Naive thymus-derived CD4-positive, alpha-beta T cell (primary cell): ENCODE measurements at regions not wholly inside any gene's neighbourhood (a gene's known extent, or its start where the extent isn't known, plus 50 kb on each side); places are given as distances from the start of the nearest gene placed in this dataset.

ENCODE experiments used
- ATAC-seq: fragments of 150-1000 bp; cut with Tn5 transposase; 2 replicates; pipeline ENCODE4 v1.10.0; 2021; ENCODE audit warnings: mild to moderate bottlenecking, moderate library complexity
- CTCF ChIA-PET: fragments of 350-600 bp; sonication (Branson Sonifier 250); formaldehyde crosslinking; loops from one replicate; lab custom pipeline; 2021; ENCODE audit warnings: antibody characterized with exemption; lab: Charles Lee
- POLR2A ChIA-PET: fragments of 350-600 bp; sonication (Branson Sonifier 250); formaldehyde crosslinking; loops from one replicate; lab custom pipeline; 2021; ENCODE audit warnings: antibody characterized with exemption, inconsistent platforms; lab: Charles Lee
- DNase-seq, 9 donors: peaks; one replicate each; pipeline versions ENCODE4 v3.0.0 to v3.0.0-alpha.2; 2020 to 2022; ENCODE audit warnings: mixed read lengths in 1 of 9
- H3K27ac ChIP-seq: one replicate; pipeline ENCODE4 v1.7.0; 2013; ENCODE audit warnings: mild to moderate bottlenecking, low read depth, low read length, moderate library complexity
- H3K27me3 ChIP-seq, 2 donors: one replicate each; pipeline ENCODE4 v1.7.0; 2013; ENCODE audit warnings: low read length in 2 of 2, mild to moderate bottlenecking in 2 of 2, moderate library complexity in 2 of 2; ENCODE audit not compliant: control insufficient read depth in 2 of 2, insufficient read depth in 2 of 2
- H3K36me3 ChIP-seq, 3 experiments: 1 replicate in 2 of 3; 2 replicates in 1 of 3; pipeline ENCODE4 v1.7.0; 2013; ENCODE audit warnings: low read length in 3 of 3, mild to moderate bottlenecking in 3 of 3, moderate library complexity in 1 of 3; ENCODE audit not compliant: insufficient read depth in 3 of 3, control insufficient read depth in 2 of 3
- H3K4me1 ChIP-seq, 2 donors: one replicate each; pipeline ENCODE4 v1.7.0; 2013; ENCODE audit warnings: low read length in 2 of 2, mild to moderate bottlenecking in 2 of 2, moderate library complexity in 1 of 2; ENCODE audit not compliant: control insufficient read depth in 2 of 2, insufficient read depth in 2 of 2
- H3K4me3 ChIP-seq: 2 replicates; pipeline ENCODE4 v1.7.0; 2013; ENCODE audit warnings: mild to moderate bottlenecking, low read length
- H3K9me3 ChIP-seq, 3 experiments: 1 replicate in 2 of 3; 2 replicates in 1 of 3; pipeline ENCODE4 v1.7.0; 2013; ENCODE audit warnings: low read length in 3 of 3; ENCODE audit not compliant: control insufficient read depth in 2 of 3
- H3K27ac Mint-ChIP-seq, 9 donors: one replicate each; pipeline ENCODE4 v1.8.0; 2020 to 2022; ENCODE audit warnings: mixed read lengths in 9 of 9, mild to moderate bottlenecking in 8 of 9, moderate library complexity in 5 of 9, inconsistent platforms in 2 of 9
- H3K27me3 Mint-ChIP-seq, 5 donors: one replicate each; pipeline ENCODE4 v1.8.0; 2021 to 2022; ENCODE audit warnings: mixed read lengths in 5 of 5, mild to moderate bottlenecking in 1 of 5
- H3K36me3 Mint-ChIP-seq, 5 donors: one replicate each; pipeline ENCODE4 v1.8.0; 2020 to 2022; ENCODE audit warnings: mixed read lengths in 5 of 5, mild to moderate bottlenecking in 3 of 5, inconsistent platforms in 1 of 5
- H3K4me1 Mint-ChIP-seq, 7 donors: one replicate each; pipeline ENCODE4 v1.8.0; 2020 to 2022; ENCODE audit warnings: mixed read lengths in 7 of 7, mild to moderate bottlenecking in 3 of 7, inconsistent platforms in 1 of 7
- H3K4me3 Mint-ChIP-seq, 10 donors: one replicate each; pipeline ENCODE4 v1.8.0; 2020 to 2022; ENCODE audit warnings: mild to moderate bottlenecking in 10 of 10, mixed read lengths in 10 of 10, moderate library complexity in 6 of 10, inconsistent platforms in 2 of 10
- H3K9me3 Mint-ChIP-seq, 11 donors: one replicate each; pipeline ENCODE4 v1.8.0; 2020 to 2022; ENCODE audit warnings: mixed read lengths in 11 of 11, mild to moderate bottlenecking in 4 of 11, inconsistent platforms in 1 of 11, moderate library complexity in 1 of 11
- intact Hi-C, 2 donors: fragments of 100-400 bp; cut with micrococcal nuclease; formaldehyde crosslinking; loops; one replicate each; pipeline ENCODE4 v1.15.1; 2023

DNA sequence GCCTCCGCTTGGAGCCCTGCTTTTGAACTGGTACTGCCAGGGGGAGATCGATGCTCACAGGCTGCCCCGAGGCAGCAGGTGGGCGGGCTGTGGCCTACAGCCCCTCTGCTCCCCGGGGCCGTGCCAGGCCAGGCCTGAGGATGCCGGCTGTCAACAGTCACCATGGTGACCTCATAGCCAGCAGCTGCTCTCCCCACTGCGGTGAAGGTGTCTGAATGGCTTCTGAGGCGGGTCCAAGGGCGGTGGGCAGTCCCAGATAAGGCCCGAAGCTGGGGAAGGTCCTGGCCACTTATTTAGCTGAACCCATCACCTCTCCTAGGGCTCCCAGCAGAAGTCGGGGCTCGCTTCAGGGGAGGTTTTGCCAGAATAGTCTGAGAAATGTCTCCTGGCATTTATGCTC is 179.3 kb downstream of the ARHGAP12 start:
- peaks cover 0 to 43% (median 6%) of the 10 kb centered on the region in 7 donors for H3K4me1 Mint-ChIP-seq
- Histone ChIP-seq H3K4me3 (no peak overlapping the region), H3K36me3 (no peaks in the 10 kb centered on the region), H3K27me3 (no peaks in the 10 kb centered on the region), H3K27ac (no peak overlapping the region), H3K9me3 (no peaks in the 10 kb centered on the region), H3K4me1 (peaks cover 0 to 4% of the 10 kb centered on the region in 2 donors)
- H3K4me3 Mint-ChIP-seq, result no peak overlapping the region
- ChIA-PET POLR2A (no interaction called here), CTCF (no interaction called here)
- intact Hi-C loops, result loop anchor here (5.0 kb wide), 1 partner anchor 42 kb away; no protein-coding TSS in a partner anchor
- DNase-seq, result no peak
- H3K36me3 Mint-ChIP-seq, result no peaks in the 10 kb centered on the region
- no peak overlapping the region for H3K27ac Mint-ChIP-seq
- ATAC-seq, result no peak
- no peaks in the 10 kb centered on the region for H3K27me3 Mint-ChIP-seq
- no peaks in the 10 kb centered on the region for H3K9me3 Mint-ChIP-seq

DNA sequence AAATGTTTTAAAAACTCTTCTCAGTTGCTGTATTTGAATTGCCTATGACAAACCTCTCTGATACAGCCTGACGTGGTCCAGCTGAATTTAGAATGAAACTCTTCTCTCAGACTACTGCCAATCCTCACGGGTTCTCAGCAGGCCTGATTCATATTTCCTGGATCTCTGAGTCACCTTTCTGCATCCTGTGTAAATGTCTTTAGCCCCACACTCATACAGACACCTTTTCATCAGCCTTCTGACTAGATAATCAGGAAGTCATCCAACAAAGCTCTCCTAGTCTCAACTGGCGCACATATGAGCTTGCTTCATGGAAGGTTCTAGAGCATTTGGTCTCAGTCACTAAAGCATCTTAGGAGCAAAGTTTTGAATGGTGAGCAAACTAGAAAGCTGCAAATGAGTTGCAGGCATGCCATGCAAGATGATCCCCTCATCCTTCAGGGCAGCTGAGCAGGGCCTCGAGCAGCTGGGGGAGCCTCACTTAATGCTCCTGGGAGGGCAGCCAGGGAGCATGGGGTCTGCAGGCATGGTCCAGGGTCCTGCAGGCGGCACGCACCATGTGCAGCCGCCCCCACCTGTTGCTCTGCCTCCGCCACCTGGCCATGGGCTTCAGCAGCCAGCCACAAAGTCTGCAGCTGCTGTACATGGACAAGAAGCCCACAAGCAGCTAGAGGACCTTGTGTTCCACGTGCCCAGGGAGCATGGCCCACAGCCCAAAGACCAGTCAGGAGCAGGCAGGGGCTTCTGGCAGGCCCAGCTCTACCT is 182.8 kb downstream of the ARHGAP12 start:
- H3K27ac Mint-ChIP-seq, result peak overlapping the region in 6 of 9 donors; percentile 7 to 83 (median 57)
- Histone ChIP-seq H3K4me3 (no peak overlapping the region), H3K27ac (no peak overlapping the region), H3K4me1 (peaks cover 0 to 4% of the 10 kb centered on the region in 2 donors), H3K27me3 (no peaks in the 10 kb centered on the region), H3K9me3 (no peaks in the 10 kb centered on the region), H3K36me3 (no peaks in the 10 kb centered on the region)
- peaks cover 0 to 8% (median 0%) of the 10 kb centered on the region in 11 donors for H3K9me3 Mint-ChIP-seq
- peaks cover 0 to 31% (median 6%) of the 10 kb centered on the region in 7 donors for H3K4me1 Mint-ChIP-seq
- peak in 1 of 9 donors; percentile 45 for DNase-seq
- H3K36me3 Mint-ChIP-seq, result no peaks in the 10 kb centered on the region
- CTCF ChIA-PET, result interaction anchor here (0.6 kb wide), 1 partner anchor 129 kb away, joined by 3 read pairs; no protein-coding TSS in a partner anchor
- intact Hi-C loops, result loop anchor here (1.0 to 5.0 kb wide), 2 partner anchors 15 to 38 kb away; no protein-coding TSS in a partner anchor
- peak; percentile 50 for ATAC-seq
- H3K4me3 Mint-ChIP-seq, result peak overlapping the region in 1 of 10 donors; percentile 33
- no peaks in the 10 kb centered on the region for H3K27me3 Mint-ChIP-seq
- POLR2A ChIA-PET, result no interaction called here

DNA sequence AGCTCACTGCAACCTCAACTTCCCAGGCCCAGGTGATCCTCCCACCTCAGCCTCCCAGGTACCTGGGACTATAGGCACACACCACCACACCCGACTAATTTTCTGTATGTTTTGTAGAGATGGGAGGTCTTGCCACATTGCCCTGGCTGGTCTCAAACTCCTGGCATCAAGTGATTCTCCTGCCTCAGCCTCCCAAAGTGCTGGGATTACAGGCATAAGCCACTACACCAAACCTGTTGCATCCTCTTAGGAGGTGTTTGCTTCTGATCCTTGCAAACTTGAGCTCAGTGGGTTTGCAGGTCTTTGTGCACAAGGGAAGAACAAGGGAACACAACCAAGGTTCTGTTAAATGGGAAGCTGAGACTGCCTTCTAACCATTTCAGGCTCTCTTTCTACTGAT is 184.6 kb downstream of the ARHGAP12 start:
- no peaks in the 10 kb centered on the region for H3K9me3 ChIP-seq
- no peaks in the 10 kb centered on the region for H3K27me3 ChIP-seq
- H3K36me3 Mint-ChIP-seq, result no peaks in the 10 kb centered on the region
- H3K9me3 Mint-ChIP-seq, result peaks cover 0 to 11% (median 0%) of the 10 kb centered on the region in 11 donors
- DNase-seq (no peak), ATAC-seq (no peak)
- H3K36me3 ChIP-seq, result no peaks in the 10 kb centered on the region
- H3K27me3 Mint-ChIP-seq, result no peaks in the 10 kb centered on the region
- CTCF ChIA-PET, result no interaction called here
- no peak overlapping the region for H3K4me3 ChIP-seq
- intact Hi-C loops, result no loop called here
- H3K4me3 Mint-ChIP-seq, result no peak overlapping the region
- no peak overlapping the region for H3K27ac Mint-ChIP-seq
- H3K4me1 ChIP-seq, result peaks cover 0 to 4% of the 10 kb centered on the region in 2 donors
- peaks cover 0 to 31% (median 6%) of the 10 kb centered on the region in 7 donors for H3K4me1 Mint-ChIP-seq
- no peak overlapping the region for H3K27ac ChIP-seq
- POLR2A ChIA-PET, result no interaction called here

DNA sequence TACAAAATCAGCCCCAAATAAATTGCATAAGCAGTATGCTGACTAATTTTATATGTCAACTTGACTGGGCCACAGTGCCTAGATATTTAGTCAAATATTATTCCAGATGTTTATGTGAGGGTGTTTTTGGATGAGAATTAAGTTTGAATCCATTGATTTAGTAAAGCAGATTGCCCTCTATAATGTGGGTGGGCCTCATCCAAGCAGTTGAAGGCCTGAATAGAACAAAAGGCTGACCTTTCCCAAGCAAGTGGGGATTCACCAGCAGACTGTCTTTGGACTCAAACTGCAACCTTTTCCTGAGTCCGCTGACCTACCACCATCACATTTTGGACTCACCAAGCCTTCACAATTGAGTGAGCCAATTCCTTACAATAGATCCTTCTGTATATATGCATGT is 186.4 kb downstream of the ARHGAP12 start:
- Histone ChIP-seq H3K27me3 (no peaks in the 10 kb centered on the region), H3K4me3 (no peak overlapping the region), H3K36me3 (no peaks in the 10 kb centered on the region), H3K9me3 (no peaks in the 10 kb centered on the region), H3K4me1 (peaks cover 0 to 4% of the 10 kb centered on the region in 2 donors), H3K27ac (no peak overlapping the region)
- Mint-ChIP-seq H3K4me3 (no peak overlapping the region), H3K27me3 (no peaks in the 10 kb centered on the region), H3K27ac (no peak overlapping the region), H3K9me3 (peaks cover 0 to 13% (median 0%) of the 10 kb centered on the region in 11 donors), H3K36me3 (peaks cover 0 to 2% (median 0%) of the 10 kb centered on the region in 5 donors), H3K4me1 (peaks cover 0 to 27% (median 6%) of the 10 kb centered on the region in 7 donors)
- ChIA-PET CTCF (no interaction called here), POLR2A (no interaction called here)
- no peak for DNase-seq
- intact Hi-C loops, result no loop called here
- ATAC-seq, result no peak

DNA sequence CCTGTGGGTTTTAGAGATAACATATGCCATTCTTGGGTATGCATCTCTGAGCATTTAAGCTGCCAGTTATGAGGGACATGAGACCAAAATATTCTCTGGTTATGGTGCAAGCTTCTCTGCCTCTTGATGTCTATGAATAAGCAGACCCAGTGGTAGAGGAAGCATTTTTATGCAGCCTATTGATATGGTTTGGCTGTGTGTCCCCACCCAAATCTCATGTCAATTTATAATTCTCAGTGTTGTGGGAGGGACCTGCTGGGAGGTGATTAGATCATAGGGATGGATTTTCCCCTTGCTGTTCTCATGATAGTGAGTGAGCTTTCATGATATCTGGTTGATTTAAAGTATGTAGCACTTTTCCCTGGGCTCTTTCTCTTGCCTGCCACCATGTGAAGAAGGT is 187.2 kb downstream of the ARHGAP12 start:
- ATAC-seq (no peak), DNase-seq (no peak)
- Mint-ChIP-seq H3K9me3 (peaks cover 0 to 17% (median 5%) of the 10 kb centered on the region in 11 donors), H3K4me3 (no peak overlapping the region), H3K27ac (no peak overlapping the region), H3K4me1 (peaks cover 0 to 21% (median 6%) of the 10 kb centered on the region in 7 donors), H3K27me3 (no peaks in the 10 kb centered on the region), H3K36me3 (peaks cover 0 to 5% (median 3%) of the 10 kb centered on the region in 5 donors)
- no peak overlapping the region for H3K27ac ChIP-seq
- intact Hi-C loops, result no loop called here
- H3K36me3 ChIP-seq, result no peaks in the 10 kb centered on the region
- ChIA-PET CTCF (no interaction called here), POLR2A (no interaction called here)
- peaks cover 0 to 4% of the 10 kb centered on the region in 2 donors for H3K4me1 ChIP-seq
- no peak overlapping the region for H3K4me3 ChIP-seq
- H3K27me3 ChIP-seq, result no peaks in the 10 kb centered on the region
- H3K9me3 ChIP-seq, result no peaks in the 10 kb centered on the region

DNA sequence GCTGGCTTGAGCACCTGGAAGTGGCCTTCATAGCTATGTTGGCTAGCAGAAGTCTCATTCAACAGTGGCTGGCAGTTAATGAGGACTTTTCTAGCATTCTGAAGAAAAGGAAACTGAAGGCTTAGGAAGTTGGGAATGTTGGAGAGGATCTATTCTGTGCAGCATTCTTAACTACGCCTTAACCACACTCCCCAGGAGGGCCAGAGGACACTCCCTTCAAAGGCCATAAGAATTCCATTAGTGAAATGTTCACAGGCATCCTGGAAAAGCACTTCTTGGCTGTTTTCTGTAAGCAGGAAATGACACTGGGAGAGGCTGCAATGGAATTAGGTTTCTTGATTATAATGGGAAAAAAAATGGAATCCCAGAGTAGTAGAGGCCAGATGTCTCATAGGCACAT is 188.9 kb downstream of the ARHGAP12 start:
- peaks cover 0 to 4% (median 0%) of the 10 kb centered on the region in 7 donors for H3K4me1 Mint-ChIP-seq
- H3K9me3 Mint-ChIP-seq, result peaks cover 0 to 19% (median 5%) of the 10 kb centered on the region in 11 donors
- Histone ChIP-seq H3K27ac (no peak overlapping the region), H3K27me3 (no peaks in the 10 kb centered on the region), H3K4me1 (no peaks in the 10 kb centered on the region), H3K4me3 (no peak overlapping the region), H3K36me3 (no peaks in the 10 kb centered on the region), H3K9me3 (no peaks in the 10 kb centered on the region)
- ChIA-PET CTCF (no interaction called here), POLR2A (no interaction called here)
- no peak for DNase-seq
- intact Hi-C loops, result no loop called here
- ATAC-seq, result no peak
- peaks cover 0 to 5% (median 3%) of the 10 kb centered on the region in 5 donors for H3K36me3 Mint-ChIP-seq
- no peak overlapping the region for H3K4me3 Mint-ChIP-seq
- no peaks in the 10 kb centered on the region for H3K27me3 Mint-ChIP-seq
- no peak overlapping the region for H3K27ac Mint-ChIP-seq

DNA sequence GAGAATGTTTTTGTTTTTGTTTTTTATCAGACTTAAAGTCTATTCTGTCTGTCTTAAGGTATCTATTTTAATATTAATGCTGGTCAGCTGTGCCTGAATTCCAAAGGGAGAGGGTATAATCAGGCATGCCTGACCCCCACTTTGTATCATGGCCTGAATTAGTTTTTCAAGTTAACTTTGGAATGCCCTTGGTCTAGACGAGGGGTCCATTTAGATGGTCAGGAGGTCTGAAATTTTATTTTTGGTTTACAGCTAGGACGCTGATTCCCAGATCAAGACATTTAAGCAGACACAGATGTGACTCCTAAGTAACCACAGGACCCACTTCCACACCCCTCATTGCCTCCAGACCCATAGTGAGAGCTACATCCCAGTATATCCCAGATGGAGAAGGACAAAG is 189.5 kb downstream of the ARHGAP12 start:
- no peaks in the 10 kb centered on the region for H3K9me3 ChIP-seq
- Mint-ChIP-seq H3K4me1 (no peaks in the 10 kb centered on the region), H3K36me3 (peaks cover 0 to 5% (median 3%) of the 10 kb centered on the region in 5 donors), H3K4me3 (no peak overlapping the region), H3K27ac (no peak overlapping the region), H3K27me3 (no peaks in the 10 kb centered on the region), H3K9me3 (peaks cover 0 to 19% (median 5%) of the 10 kb centered on the region in 11 donors)
- intact Hi-C loops, result no loop called here
- H3K27me3 ChIP-seq, result no peaks in the 10 kb centered on the region
- H3K36me3 ChIP-seq, result no peaks in the 10 kb centered on the region
- no peak for ATAC-seq
- no peaks in the 10 kb centered on the region for H3K4me1 ChIP-seq
- POLR2A ChIA-PET, result no interaction called here
- CTCF ChIA-PET, result no interaction called here
- H3K4me3 ChIP-seq, result no peak overlapping the region
- H3K27ac ChIP-seq, result no peak overlapping the region
- no peak for DNase-seq
